ENCODE measurements at regions not wholly inside any gene's neighbourhood (a gene's known extent, or its start where the extent isn't known, plus 50 kb on each side); places are given as distances from the start of the nearest gene placed in this dataset.
"Not testable (repeated sequence)": the region's sequence is repeated elsewhere in the genome, so short reads cannot be mapped to it uniquely, and the experiment has no call there.

DNA sequence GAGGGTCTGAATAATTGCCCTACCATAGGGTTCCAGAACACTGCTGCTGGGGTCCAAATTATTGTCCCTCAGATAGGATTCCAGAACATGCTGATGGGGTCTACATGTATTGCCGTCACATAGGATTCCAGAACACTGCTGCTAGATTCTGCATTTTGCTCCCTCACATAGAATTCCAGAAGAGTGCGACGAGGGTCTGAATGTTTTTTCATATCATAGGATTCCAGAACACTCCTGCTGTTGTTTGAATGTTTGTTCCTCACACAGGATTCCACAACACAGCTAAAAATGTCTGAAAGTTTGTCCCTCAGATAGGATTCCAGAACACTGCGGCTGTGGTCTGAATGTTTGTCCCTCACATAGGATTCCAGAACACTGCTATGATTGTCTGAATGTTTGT lies 198.1 kb downstream of the FOXD4L6 start:
- not testable (repeated sequence) for DNase-seq (ENCODE audit: low read depth)

DNA sequence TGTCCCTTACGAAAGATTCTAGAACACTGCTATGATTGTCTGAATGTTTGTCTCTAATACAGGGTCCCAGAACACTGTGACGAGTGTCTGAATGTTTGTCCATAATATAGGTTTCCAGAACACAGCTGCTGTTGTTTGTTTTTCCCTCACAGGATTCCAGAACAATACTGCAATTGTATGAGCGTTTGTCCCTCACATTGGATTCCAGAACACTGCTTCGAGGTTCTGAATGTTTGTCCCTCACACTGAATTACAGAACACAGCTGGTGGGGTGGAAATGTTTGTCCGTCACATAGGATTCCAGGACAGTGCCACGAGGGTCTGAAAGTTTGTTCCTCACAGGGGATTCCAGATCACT lies 199.0 kb downstream of the FOXD4L6 start:
- DNase-seq (ENCODE audit: low read depth) = not testable (repeated sequence)

DNA sequence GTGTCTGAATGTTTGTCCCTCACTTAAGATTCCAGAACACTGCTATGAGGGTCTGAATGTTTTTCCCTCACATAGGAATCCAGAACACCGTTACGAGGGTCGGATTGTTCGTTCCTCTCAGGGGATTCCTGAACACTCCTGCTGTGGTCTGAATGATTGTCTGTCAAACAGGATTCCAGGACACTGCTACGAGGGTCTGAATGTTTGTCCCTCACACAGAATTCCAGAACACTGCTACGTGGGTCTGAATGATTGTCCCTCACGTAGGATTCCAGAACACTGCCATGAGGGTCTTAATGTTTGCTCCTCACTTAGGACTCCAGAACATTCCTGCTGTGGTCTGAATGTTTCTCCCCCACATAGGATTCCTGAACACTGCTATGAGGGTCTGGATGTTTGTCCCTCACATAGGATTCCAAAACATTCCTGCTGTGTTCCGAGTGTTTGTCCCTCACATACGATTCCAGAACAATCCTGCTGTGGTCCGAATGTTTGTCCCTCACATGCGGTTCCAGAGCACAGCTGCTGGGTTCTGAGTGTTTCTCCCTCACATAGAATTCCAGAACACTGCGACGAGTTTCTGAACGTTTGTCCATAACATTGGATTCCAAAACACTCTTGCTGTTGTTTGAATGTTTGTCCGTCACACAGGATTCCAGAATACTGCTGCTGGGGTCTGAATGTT lies 199.5 kb downstream of the FOXD4L6 start:
- no peak for DNase-seq (ENCODE audit: low read depth)

DNA sequence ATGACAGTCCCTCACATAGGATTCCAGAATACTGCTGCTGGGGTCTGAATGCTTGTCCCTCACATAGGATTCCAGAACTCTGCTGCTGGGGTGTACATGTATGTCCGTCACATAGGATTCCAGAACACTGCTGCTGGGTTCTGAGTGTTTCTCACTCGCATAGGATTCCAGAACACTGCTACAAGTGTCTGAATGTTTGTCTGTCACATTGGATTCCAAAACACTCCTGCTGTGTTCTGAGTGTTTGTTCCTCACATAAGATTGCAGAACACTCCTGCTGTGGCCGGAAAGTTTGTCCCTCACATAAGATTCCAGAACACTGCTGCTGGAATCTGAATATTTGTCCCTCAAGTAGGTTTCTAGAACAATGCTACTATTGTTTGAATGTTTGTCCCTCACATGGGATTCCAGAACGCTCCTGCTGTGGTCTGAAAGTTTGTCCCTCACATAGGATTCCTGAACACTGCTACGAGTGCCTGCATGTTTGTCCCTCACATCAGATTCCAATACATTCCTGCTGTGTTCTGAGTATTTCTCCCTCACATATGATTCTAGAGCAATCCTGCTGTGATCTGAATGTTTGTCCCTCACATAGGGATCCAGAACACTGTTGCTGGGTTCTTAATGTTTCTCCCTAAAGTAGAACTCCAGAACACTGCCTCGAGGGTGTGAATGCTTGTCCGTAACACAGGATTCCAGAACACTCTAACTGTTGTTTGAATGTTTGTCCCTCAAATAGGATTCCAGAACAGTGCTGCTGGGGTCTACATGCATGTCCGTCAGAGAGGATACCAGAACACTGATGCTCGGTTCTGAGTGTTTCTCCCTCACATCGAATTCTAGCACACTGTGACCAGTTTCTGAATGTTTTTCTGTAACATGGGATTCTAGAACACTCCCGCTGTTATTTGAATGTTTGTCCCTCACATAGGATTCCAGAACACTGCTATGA lies 200.4 kb downstream of the FOXD4L6 start:
- no peak for DNase-seq (ENCODE audit: low read depth)

DNA sequence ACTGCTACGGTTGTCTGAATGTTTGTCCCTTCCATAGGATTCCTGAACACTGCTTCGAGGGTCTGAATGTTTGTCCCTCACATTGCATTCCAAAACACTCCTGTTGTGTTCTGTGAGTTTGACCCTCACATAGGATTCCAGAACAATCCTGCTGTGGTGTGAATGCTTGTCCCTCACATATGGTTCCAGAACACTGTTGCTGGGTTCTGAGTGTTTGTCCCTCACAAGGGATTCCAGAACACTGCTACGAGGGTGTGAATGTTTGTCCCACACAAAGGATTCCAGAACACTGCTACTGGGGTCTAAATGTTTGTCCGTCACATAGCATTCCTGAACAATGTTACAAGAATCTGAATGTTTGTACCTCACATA lies 201.2 kb downstream of the FOXD4L6 start:
- no peak for DNase-seq (ENCODE audit: low read depth)

DNA sequence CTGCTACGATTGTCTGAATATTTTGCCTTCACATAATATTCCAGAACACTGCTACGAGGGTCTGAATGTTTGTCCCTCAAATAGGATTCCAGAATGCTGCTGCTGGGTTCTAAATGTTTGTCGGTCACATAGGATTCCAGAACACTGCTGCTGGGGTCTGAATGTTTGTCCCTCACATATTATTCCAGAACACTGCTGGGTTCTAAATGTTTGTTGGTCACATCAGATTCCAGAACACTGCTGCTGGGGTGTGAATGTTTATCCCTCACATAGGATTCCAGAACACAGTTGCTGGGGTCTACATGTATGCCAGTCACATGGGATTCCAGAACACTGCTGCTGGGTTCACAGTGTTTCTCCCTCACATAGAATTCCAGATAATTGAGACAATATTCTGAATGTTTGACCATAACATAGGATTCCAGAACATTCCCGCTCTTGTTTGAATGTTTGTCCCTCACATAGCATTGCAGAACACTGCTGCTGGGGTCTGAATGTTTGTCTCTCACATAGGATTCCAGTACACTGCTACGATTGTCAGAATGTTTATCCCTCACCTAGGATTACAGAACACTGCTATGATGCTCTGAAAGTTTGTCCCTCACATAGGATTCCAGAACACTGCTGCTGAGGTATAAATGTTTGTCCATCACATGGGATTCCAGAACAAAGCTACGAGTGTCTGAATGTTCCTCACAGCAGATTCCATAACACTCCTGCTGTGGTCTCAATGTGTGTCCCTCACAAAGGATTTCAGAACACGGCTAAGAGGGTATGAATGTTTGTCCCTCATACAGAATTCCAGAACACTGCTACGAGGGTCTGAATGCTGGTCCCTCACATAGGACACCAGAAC lies 201.8 kb downstream of the FOXD4L6 start:
- no peak for DNase-seq (ENCODE audit: low read depth)

DNA sequence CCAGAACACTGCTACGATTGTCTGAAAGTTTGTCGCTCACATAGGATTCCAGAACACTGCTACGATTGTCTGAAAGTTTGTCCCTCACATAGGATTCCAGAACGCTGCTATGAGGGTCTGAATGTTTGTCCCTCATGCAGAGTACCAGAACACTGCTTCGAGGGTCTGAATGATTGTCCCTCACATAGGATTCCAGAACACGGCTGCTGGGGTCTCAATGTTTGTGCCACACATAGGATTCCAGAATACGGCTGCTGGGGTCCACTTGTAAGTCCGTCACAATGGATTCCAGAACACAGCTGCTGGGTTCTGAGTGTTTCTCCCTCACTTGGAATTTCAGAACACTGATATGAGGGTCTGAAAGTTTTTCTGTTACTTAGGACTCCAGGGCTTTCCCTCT lies 203.3 kb downstream of the FOXD4L6 start:
- no peak for DNase-seq (ENCODE audit: low read depth)

DNA sequence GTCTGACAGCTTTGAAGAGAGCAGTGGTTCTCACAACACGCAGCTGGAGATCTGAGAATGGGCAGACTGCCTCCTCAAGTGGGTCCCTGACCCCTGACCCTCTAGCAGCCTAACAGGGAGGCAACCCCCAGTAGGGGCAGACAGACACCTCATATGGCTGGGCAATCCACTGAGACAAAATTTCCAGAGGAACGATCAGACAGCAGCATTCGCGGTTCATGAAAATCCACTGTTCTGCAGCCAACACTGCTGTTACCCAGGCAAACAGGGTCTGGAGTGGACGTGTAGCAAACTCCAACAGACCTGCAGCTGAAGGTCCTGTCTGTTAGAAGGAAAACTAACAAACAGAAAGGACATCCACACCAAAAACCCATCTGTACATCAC lies 212.1 kb downstream of the FOXD4L6 start:
- DNase-seq (ENCODE audit: low read depth) = not testable (repeated sequence)

DNA sequence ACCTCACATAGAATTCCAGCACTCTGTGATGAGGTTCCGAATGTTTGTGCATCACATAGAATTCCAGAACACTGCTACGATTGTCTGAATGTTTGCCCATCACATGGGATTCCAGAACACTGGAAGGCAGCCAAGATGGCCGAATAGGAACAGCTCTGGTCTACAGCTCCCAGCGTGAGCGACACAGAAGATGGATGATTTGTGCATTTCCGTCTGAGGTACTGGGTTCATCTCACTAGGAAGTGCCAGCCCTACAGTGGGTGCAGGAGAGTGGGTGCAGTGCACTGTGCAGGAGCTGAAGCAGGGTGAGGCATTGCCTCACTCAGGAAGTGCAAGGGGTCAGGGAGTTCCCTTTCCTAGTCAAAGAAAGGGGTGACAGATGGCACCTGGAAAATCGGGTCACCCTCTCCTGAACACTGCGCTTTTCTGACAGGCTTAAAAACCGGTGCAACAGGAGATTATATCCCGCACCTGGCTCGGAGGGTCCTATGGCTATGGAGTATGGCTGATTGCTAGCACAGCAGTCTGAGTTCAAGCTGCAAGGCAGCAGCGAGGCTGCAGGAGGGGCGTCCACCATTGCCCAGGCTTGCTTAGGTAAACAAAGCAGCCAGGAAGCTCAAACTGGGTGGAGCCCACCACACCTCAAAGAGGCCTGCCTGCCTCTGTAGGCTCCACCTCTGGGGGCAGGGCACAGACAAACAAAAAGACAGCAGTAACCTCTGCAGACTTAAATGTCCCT lies 212.7 kb downstream of the FOXD4L6 start:
- not testable (repeated sequence) for DNase-seq (ENCODE audit: low read depth)

DNA sequence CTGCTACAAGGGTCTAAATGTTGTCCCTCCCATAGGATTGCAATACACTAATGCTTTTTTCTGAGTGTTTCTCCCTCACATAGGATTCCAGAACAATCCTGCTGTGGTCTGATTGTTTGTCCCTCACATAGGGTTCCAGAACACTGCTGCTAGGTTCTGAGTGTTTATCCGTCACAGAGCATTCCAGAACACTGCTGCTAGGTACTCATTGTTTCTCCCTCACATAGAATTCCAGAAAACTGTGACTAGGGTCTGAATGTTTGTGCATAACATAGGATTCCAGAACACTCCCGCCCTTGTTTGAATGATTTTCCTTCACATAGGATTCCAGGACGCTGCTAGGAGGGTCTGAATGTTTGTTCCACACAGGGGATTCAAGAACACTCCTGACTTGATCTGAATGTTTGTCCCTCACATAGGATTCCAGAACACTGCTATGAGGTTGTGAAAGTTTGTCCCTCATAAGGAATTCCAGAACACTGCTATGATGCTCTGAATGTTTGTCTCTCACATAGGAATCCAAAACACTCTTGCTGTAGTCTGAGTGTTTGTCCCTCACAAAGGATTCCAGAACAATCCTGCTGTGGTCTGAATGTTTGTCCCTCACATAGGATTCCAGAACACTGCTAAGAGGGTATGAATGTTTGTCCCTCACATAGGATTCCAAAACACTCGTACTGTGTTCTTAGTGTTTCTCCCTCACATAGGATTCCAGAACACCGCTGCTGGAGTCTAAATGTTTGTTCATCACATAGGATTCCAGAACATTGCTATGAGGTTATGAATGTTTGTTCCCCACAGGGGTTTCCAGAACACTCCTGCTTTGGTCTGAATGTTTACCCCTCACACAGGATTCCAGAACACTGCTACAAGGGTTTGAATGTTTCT lies 213.5 kb downstream of the FOXD4L6 start:
- DNase-seq (ENCODE audit: low read depth) = no peak

DNA sequence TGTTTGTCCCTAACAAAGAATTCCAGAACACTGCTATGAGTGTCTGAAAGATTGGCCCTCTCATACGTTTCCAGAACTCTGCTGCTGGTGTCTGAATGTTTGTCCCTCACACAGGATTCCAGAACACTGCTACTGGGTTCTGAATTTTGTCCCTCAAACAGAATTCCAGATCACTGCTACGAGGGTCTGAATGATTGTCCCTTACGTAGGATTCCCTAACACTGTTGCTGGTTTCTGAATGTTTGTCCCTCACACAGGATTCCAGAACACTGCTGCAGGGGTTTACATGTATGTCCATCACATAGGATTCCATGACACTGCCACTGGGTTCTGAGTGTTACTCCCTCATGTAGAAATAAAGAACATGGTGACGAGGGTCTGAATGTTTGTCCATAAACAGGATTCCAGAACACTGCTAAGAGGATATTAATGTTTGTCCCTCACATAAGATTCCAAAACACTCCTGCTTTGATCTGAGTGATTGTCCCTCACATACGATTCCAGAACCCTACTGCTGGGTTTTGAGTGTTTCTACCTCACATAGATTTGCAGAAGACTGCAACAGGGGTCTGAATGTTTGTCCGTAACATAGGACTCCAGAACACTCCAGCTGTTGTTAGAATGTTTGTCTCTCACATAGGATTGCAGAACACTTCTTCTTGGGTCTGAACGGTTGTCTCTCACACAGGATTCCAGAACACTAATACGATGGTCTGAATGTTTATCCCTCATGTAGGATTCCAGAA lies 214.4 kb downstream of the FOXD4L6 start:
- no peak for DNase-seq (ENCODE audit: low read depth)

DNA sequence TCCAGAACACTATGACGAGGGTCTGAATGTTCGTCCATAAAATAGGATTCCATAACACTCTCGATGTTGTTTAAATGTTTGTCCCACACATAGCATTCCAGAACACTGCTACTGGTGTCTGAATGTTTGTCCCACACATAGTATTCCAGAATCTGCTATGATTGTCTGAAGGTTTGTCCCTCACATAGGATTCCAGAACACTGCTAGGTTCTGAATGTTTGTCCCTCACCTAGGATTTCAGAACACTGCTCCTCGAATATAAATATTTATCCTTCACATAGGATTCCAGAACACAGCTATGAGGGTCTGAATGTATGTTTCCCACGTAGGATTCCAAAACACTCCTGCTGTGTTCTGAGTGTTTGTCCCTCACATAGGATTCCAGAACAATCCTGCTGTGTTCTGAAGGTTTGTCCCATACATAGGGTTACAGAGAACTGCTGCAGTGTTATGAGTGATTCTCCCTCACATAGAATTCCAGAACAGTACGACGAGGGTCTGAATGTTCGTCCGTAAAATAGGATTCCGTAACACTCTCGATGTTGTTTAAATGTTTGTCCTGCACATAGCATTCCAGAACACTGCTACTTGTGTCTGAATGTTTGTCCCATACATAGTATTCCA lies 215.3 kb downstream of the FOXD4L6 start:
- no peak for DNase-seq (ENCODE audit: low read depth)

DNA sequence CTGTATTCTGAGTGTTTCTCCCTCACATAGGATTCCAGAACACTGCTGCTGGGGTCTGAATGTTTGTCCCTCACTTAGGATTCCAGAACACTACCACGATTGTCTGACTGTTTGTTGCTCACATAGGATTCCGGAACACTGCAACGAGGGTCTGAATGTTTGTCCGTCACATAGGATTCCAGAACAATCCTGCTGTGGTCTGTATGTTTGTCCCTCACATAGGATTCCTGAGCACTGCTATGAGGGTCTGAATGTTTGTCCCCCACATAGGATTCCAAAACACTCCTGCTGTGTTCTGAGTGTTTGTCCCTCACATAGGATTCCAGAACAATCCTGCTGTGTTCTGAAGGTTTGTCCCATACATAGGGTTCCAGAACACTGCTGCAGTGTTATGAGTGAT lies 215.8 kb downstream of the FOXD4L6 start:
- not testable (repeated sequence) for DNase-seq (ENCODE audit: low read depth)

DNA sequence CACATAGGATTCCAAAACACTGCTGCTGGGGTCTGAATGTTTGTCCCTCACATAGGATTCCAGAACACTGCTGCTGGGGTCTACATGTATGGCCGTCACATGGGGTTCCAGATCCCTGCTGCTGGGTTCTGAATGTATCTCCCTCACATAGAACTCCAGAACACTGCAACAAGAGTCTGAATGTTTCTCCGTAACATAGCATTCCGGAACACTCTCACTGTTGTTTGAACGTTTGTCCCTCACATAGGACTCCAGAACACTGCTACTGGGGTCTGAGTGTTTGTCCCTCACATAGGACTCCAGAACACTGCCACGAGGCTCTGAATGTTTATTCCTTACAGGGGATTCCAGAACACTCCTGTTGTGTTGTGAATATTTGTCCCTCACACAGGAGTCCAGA lies 216.8 kb downstream of the FOXD4L6 start:
- DNase-seq (ENCODE audit: low read depth) = no peak

DNA sequence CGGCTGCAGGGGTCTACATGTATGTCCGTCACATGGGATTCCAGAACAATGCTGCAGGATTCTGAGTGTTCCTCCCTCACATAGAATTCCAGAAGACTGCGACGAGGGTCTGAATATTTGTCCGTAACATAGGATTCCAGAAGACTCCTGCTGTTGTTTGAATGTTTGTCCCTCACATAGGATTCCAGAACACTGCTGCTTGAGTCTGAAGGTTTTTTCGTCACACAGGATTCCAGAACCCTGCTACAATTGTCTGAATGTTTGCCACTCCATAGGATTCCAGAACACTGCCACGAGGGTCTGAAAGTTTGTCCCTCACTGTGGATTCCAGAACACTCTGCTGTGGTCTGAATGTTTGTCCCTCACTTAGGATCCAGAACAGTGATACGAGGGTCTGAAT lies 217.5 kb downstream of the FOXD4L6 start:
- not testable (repeated sequence) for DNase-seq (ENCODE audit: low read depth)

DNA sequence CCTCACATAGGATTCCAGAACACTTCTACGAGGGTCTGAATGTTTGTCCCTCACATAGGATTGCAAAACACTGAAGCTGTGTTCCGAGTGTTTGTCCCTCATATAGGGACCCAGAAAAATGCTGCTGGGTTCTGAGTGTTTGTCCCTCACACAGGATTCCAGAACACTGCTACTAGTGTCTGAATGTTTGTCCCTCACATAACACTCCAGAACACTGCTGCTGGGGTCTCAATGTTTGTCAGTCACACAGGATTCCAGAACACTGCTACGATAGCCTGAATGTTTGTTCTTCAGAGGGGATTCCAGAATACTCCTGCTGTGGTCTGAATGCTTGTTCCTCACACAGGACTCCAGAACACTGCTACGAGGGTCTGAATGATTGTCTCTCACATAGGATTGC lies 218.7 kb downstream of the FOXD4L6 start:
- DNase-seq (ENCODE audit: low read depth) = no peak

DNA sequence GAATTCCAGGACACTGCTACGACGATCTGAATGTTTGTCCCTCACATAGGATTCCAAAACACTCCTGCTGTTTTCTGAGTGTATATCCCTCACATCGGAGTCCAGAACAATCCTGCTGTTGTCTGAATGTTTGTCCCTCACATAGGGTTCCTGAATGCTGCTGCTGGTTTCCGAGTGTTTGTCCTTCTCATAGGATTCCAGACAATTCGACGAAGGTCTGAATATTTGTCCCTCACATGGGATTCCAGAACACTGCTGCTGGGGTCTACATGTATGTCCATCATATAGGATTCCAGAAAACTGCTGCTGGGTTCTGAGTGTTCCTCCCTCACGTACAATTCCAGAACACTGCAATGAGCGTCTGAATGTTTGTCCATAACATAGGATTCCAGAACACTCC lies 219.4 kb downstream of the FOXD4L6 start:
- DNase-seq (ENCODE audit: low read depth) = not testable (repeated sequence)

DNA sequence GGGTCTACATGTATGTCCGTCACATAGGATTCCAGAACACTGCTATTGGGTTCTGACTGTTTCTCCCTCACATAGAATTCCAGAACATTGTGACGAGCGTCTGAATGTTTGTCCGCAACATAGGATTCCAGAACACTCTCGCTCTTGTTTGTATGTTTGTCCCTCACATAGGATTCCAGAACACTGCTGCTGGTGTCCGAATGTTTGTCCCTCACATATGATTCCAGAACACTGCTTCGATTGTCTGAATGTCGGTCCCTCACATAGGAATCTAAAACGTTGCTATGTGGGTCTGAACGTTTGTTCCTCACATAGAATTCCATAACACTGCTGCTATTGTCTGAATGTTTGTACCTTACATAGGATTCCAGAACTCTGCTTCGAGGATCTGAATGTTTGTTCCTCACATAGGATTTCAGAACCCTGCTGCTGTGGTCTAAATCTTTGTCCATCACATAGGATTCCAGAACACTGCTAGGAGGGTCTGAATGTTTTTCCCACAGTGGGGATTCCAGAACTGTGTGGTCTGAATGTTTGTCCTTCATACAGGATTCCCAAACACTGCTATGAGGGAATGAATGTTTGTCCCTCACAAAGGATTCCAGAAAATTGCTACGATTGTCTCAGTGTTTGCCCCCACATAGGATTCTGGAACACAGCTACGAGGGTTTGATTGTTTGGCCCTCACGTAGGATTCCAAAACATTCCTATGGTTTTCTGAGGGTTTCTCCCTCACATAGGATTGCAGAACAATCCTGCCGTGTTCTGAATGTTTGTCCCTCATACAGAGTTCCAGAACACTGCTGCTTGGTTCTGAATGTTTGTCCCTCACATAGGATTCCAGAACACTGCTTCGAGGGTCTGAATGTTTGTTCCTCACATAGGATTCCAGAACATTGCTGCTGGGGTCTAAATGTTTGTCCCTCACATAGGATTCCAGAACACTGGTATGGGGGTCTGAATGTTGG lies 220.5 kb downstream of the FOXD4L6 start:
- DNase-seq (ENCODE audit: low read depth) = no peak
